Gastroesophageal sphincter (tissue), 4 donors: ENCODE measurements at regions not wholly inside any gene's neighbourhood (a gene's known extent, or its start where the extent isn't known, plus 50 kb on each side); places are given as distances from the start of the nearest gene placed in this dataset.

Source experiments
- ATAC-seq: fragments of 150-250 bp; one replicate; pipeline ENCODE4 v1.9.1; 2016; ENCODE audit warnings: mild to moderate bottlenecking, moderate library complexity
- H3K27ac ChIP-seq, 4 donors: fragments of 200-600 bp; sonication (generic) in 3 of 4; 1 replicate in 3 of 4; 2 replicates in 1 of 4; pipeline ENCODE4 v1.5.1; 2016 to 2019
- H3K27me3 ChIP-seq: fragments of 200-600 bp; sonication (generic); one replicate; pipeline ENCODE4 v1.5.1; 2019
- H3K36me3 ChIP-seq, 2 donors: fragments of 200-600 bp; sonication (generic); one replicate each; pipeline ENCODE4 v1.5.1; 2019; ENCODE audit warnings: control low read depth in 1 of 2
- H3K4me1 ChIP-seq, 3 donors: fragments of 200-600 bp; sonication (generic); 1 replicate in 2 of 3; 2 replicates in 1 of 3; pipeline ENCODE4 v1.5.1; 2016 to 2019; ENCODE audit warnings: control low read depth in 2 of 3
- H3K4me3 ChIP-seq, 2 donors: fragments of 200-600 bp; sonication (generic); one replicate each; pipeline ENCODE4 v1.5.1; 2019; ENCODE audit warnings: mild to moderate bottlenecking in 1 of 2, moderate library complexity in 1 of 2
- H3K9me3 ChIP-seq, 3 donors: fragments of 200-600 bp; sonication (generic); one replicate each; pipeline ENCODE4 v1.5.1; 2017 to 2019; ENCODE audit warnings: control low read depth in 2 of 3
- EP300 ChIP-seq: sonication (generic); formaldehyde crosslinking; IDR thresholded peaks from one replicate; pipeline ENCODE4 v1.6.1; 2017; ENCODE audit warnings: antibody characterized with exemption, mild to moderate bottlenecking
- POLR2A ChIP-seq, 2 donors: fragments of 450-650 bp; IDR thresholded peaks; one replicate each; pipeline ENCODE4 v1.6.1; 2017; ENCODE audit warnings: antibody characterized with exemption in 2 of 2, mild to moderate bottlenecking in 2 of 2, moderate library complexity in 1 of 2
- POLR2AphosphoS5 ChIP-seq: sonication (generic); formaldehyde crosslinking; IDR thresholded peaks from one replicate; pipeline ENCODE4 v1.6.1; 2017; ENCODE audit warnings: antibody characterized with exemption
- WGBS, 2 donors: methylation state at CpG; one replicate each; pipeline ENCODE4 v1.1.5; 2018; ENCODE audit warnings: low coverage in 1 of 2; 5-methylcytosine and 5-hydroxymethylcytosine counted together
- TF ChIP-seq, protein P1 (sequence below), 4 experiments: fragments of 200-600 bp in 2 of 4; fragments of 450-650 bp in 2 of 4; sonication (generic) in 1 of 4; IDR thresholded peaks; one replicate each; pipeline ENCODE4 v1.5.1; 2017 to 2019; ENCODE audit warnings: antibody characterized with exemption in 4 of 4, mild to moderate bottlenecking in 2 of 4, moderate library complexity in 2 of 4

DNA sequence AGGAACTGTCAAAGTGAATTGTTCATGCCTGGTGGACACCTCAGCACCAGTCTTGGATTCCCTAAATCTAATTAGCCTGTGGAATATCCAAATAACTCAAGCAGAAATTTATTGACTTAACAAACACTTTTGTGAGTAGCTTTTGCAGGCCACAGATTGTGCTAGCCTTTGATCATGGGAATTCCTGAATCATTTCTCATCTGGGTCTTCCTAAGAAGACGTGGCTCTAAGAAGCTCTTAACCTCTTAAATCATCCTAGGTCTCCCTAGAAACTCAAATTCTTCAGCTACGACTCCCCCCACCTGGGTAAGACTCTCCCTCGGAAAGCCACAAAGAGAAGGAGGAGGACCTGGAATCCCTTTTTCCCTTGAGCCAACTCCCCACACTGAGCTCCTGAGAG is 53.8 kb upstream of the PSEN2 start:
- Histone ChIP-seq H3K4me1 (peaks cover 6 to 38% (median 20%) of the 10 kb centered on the region in 3 donors), H3K4me3 (no peak overlapping the region), H3K27me3 (no peaks in the 10 kb centered on the region), H3K27ac (peak overlapping the region in 3 of 4 donors; percentile 33 to 82 (median 77)), H3K9me3 (no peaks in the 10 kb centered on the region), H3K36me3 (no peaks in the 10 kb centered on the region)
- TF ChIP-seq POLR2A (IDR thresholded peaks at IDR 0.05) (no peak), POLR2AphosphoS5 (no peak), EP300 (no peak)
- TF ChIP-seq, protein P1, sequence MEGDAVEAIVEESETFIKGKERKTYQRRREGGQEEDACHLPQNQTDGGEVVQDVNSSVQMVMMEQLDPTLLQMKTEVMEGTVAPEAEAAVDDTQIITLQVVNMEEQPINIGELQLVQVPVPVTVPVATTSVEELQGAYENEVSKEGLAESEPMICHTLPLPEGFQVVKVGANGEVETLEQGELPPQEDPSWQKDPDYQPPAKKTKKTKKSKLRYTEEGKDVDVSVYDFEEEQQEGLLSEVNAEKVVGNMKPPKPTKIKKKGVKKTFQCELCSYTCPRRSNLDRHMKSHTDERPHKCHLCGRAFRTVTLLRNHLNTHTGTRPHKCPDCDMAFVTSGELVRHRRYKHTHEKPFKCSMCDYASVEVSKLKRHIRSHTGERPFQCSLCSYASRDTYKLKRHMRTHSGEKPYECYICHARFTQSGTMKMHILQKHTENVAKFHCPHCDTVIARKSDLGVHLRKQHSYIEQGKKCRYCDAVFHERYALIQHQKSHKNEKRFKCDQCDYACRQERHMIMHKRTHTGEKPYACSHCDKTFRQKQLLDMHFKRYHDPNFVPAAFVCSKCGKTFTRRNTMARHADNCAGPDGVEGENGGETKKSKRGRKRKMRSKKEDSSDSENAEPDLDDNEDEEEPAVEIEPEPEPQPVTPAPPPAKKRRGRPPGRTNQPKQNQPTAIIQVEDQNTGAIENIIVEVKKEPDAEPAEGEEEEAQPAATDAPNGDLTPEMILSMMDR (IDR thresholded peaks at IDR 0.05): no peak
- no peak for ATAC-seq
- 68 to 83% methylated on average over 1 to 3 of the region's 3 CpGs for WGBS, 2 donors

DNA sequence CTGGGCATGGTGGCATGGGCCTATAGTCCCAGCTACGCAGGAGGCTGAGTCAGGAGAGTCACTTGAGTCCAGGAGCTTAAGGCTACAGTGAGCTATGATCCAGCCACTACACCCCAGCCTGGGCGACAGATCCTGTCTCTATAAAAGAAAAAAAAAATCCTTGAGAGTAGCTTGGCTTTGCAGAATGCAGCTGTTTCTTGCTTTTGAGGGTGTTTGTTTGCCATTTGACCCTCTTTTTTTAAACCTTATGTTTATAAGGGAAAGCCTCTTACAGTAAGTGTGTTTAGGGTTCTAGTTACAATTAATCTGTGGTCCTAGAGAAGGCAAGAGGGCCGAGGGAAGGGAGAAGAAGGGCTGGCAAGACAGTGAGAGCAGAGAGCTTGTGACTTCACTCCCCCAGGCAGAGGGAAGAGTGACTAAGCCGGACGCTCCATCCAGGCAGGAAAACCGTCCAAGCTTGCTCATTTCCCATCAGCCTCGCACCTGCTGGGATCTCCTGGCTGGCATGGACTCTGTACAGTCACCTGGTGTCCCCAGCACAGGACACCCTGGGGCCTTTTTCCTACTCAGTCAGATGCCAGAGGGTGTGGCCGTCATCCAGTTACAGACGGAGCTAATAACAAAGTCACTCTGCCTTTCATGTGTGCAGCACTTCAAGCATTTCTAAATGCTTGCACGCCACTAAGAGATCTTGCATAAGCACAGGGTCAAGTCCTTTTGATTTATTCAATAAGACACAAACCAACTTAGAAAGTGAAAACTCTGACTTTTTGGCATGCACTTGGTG is 55.5 kb upstream of the PSEN2 start:
- Histone ChIP-seq H3K27ac (peak overlapping the region; percentile 70 to 82 (median 80)), H3K27me3 (no peaks in the 10 kb centered on the region), H3K4me3 (no peak overlapping the region), H3K9me3 (no peaks in the 10 kb centered on the region), H3K36me3 (no peaks in the 10 kb centered on the region), H3K4me1 (peaks cover 3 to 29% (median 12%) of the 10 kb centered on the region in 3 donors)
- WGBS, 2 donors: 11 to 19% methylated on average over 8 to 10 of the region's 10 CpGs
- TF ChIP-seq POLR2AphosphoS5: peak; percentile 98
- TF ChIP-seq, protein P1 (IDR thresholded peaks at IDR 0.05): no peak
- peak; percentile 85 for ATAC-seq

DNA sequence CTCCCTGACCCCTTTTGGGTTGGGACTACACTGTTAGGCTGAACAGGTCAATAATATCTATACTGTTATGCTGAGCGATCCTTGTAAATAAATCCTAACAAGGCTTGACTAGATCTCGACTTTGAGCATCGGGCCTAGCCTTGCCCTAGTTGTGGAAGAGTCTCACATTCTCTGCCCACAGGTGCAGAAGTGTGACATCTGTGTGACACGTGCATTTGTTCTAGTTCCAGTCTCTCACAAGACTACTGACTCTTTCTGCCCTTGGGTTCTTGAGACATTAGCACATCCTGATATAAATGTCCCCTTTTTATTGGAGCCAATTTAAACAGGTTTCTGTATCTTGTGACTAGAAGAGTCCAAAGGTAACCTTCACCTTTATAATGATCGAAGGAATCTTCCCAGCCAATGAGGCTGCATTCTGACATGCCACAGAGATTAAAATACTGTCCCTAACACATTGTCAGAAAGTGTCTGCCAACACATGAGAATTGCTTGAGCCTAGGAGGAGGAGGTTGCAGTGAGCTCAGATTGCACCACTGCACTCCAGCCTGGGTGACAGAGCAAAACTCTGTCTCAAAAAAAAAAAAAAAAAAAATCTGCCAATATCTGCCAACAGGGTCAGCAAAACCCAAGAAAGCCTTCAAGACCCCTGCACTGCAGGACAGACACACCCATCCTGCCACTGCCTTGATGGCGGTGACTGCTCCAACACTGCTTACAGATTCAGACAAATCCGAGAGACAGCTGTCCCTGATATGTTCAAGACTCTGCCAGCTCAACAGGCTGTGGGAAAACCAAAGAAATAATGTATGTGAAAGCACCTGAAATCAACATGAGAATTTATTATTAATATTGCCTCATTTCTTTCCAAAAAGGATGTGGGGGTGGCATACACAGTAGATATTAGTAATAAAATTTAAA is 56.5 kb upstream of the PSEN2 start:
- H3K9me3 ChIP-seq: no peaks in the 10 kb centered on the region
- peaks cover 3 to 33% (median 12%) of the 10 kb centered on the region in 3 donors for H3K4me1 ChIP-seq
- no peak overlapping the region for H3K4me3 ChIP-seq
- no peaks in the 10 kb centered on the region for H3K36me3 ChIP-seq
- no peak for TF ChIP-seq EP300
- no peak for TF ChIP-seq POLR2A (IDR thresholded peaks at IDR 0.05)
- no peak for TF ChIP-seq POLR2AphosphoS5
- TF ChIP-seq, protein P1 (IDR thresholded peaks at IDR 0.05): no peak
- H3K27me3 ChIP-seq: no peaks in the 10 kb centered on the region
- WGBS, 2 donors: 81 to 86% methylated on average over 3 to 7 of the region's 7 CpGs
- no peak for ATAC-seq
- H3K27ac ChIP-seq: peak overlapping the region; percentile 70 to 82 (median 80)

DNA sequence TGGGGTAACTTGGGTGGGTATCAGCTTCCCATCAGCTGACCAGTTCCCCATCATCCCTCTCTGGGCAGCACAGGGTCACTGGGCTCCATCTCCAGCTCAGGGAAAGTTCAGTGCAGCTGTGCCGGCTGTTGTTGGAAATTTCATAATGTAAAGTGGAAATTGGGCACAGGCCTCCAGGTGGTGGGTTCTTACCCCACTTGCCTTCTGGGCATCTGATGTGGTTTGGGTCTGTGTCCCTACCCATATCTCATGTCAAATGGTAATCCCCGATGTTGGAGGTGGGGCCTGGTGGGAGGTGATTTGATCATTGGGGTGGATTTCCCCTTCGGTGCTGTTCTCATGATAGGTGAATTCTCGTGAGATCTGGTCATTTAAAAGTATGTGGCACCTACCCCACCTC is 59.7 kb upstream of the PSEN2 start:
- 100% methylated on average over 1 to 3 of the region's 4 CpGs for WGBS, 2 donors

More for the DNA sequence above, 59.7 kb upstream of the PSEN2 start:
- Histone ChIP-seq H3K27ac (peak overlapping the region in 3 of 4 donors; percentile 29 to 37 (median 31)), H3K36me3 (no peaks in the 10 kb centered on the region), H3K4me1 (peaks cover 3 to 29% (median 11%) of the 10 kb centered on the region in 3 donors), H3K4me3 (no peak overlapping the region), H3K27me3 (no peaks in the 10 kb centered on the region), H3K9me3 (no peaks in the 10 kb centered on the region)
- ATAC-seq: no peak
- no peak for TF ChIP-seq EP300
- TF ChIP-seq POLR2A (IDR thresholded peaks at IDR 0.05): no peak
- TF ChIP-seq POLR2AphosphoS5: no peak
- TF ChIP-seq, protein P1 (IDR thresholded peaks at IDR 0.05): no peak
